GM21529 (cell line): ENCODE measurements at regions not wholly inside any gene's neighbourhood (a gene's known extent, or its start where the extent isn't known, plus 50 kb on each side); places are given as distances from the start of the nearest gene placed in this dataset.
A peak's percentile ranks its signal among the peaks of the same experiment; 100 is the strongest.

Source experiments
- ATAC-seq: cut with Tn5 transposase; IDR thresholded peaks from one replicate; pipeline ENCODE4 v1.9.1; 2021; ENCODE audit not compliant: unreplicated experiment

DNA sequence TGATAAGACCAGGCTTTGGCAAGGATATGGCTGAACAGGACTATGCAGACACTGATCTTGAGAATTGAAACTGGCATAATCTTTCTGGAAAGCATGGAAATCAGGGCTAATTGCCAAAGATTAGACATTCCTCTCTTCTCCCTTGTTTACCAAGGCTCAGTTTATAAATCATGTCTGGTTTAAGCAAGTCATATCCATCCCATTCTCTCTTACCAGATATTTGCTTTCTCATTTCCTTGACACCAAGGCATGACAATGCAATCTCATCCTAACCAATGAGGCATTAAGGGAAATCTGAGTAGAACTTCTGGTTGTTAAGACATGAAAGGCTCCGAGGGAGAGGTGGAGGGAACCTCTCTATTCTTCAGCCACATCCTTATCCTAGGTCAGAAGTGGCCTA is 110.3 kb upstream of the CEP85L start:
- no peak for ATAC-seq

DNA sequence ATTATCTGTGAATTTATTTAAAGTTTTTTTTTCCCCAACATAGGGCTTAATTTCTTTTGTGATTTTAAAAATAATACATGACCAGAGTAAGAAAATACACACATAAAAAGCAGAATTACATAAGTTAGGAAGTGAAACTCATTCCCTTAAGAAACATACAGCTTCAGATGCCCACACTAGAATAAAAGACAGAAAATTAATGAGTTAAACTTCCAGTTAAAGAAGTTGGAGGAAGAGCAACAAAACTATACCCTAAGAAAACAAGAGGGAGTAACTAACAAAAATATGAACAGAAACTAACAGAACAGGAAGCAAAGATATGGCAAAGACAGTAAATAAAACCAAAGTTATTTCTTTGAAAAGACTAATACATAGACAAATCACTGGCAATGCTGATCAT is 107.6 kb upstream of the CEP85L start:
- no peak for ATAC-seq

DNA sequence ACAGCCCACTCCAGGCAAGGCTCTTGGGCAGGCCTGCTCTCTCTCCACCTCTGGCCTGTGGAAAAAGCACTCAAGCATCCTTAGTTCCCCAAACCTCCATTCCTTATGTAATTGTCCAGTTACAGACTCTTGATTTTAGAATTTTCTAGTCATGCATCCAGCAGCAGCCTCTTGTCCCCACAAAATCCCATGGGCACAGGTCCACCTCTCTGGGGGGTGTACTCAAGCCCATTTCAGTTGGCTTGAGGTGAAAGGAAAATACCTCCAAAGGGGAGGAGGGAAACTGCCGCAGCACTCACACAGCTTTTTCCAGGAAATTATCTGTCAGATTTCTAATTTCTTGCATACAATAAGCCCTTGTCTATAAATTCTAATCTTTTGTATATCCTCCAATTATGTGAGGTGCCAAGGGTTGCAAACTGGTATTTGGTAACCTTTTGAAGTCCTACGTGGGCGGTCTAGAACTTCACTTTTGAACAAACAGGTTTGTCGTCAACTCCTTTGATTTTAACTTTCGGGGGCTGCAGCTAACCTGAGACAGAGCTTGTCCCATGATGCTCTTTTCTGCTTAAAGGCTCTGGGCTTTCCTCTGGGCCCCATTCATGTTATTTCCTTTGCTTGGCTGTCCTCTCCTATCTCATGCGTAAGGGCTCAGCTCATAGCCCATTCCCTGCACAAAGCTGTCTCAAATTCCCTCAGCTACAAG is 104.7 kb upstream of the CEP85L start:
- ATAC-seq, result no peak

DNA sequence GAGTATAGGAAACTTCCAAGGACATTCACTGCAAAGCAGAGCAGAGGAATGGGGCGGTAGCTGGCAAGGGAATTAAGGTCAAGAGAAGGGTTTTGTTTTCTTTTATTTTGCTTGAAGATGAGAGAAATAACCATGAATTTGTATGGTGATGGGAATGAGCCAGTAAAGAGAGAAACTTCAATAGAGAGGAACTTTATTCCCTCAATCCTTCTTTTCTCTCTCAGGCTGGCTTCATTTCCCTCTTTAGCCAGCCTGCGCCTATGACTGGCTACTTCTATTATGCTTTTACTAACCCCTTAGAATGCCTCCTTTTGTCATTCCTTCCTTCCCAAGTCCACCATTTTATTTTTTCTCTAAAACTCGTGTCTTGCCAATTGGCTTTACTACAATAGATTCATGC is 101.4 kb upstream of the CEP85L start:
- no peak for ATAC-seq

DNA sequence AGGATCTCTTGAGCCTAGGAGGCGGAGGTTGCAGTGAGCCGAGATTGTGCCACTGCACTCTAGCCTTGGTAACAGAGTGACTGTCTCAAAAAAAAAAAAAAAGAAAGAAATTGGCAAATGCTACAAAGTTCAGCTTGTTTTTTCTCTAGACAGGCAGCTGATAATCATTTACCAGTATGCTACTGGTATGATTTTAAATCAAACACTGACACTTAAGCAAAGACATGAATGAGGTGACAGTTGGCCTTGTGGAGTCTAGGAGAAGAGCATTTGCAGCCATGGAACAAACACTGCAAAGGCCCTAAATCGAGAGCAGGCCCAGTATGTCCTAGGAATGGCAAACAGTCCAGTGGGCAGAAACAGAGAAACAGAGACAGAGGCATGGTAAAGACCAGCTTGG is 99.7 kb upstream of the CEP85L start:
- ATAC-seq, result no peak

DNA sequence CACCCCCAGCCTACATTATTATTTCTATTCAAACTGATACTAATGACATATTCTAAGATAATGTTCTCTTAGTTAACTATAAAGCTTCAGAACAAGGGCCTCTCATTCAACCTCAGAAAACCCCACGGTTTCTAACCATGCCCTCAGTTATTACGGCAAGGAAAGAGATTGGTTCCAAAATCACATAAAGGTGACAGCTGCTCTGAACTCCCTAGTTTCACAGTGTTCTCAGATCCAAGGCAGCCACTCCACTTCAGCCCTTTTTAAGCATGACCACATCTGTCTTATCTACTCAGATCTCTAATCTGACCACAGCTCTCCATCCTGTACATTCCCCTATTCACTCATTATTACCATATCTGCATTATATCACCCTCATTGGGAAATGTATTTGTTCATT is 98.8 kb upstream of the CEP85L start:
- ATAC-seq, result no peak

DNA sequence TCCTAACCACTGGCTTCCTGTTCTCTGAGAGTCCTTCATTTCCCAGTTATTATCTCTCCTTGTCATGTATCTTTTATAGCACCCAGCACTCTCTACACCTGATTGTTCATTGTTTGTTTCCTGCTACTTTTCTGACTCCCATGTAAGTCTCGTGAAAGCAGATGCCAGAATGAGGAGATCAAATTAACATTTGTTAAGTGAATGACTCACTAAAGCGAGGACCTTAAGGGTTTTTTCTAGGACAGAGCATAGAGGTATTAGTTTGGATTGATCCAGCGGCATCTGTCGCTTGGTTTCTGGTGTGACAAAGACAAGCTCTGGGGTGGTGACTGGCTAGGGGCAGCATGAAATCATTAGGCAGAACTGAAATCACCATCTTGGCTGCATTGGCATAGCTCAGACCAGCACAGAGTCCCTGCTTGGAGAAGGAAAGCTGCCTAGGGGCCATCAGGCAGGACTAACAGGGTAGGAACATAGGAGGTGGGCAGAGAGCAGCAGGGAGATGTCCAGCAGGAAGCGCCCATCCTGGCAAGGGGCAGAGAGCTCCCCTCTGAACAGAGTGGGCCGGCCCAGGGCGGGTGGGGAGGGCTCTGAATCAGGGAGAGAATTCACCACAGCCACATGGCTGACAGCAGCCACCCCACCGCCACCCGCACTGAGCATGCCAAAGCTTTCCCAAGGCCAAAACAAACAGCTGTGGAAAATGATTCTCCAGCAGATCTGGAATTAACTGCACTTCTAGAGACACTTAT is 97.1 kb upstream of the CEP85L start:
- ATAC-seq, result no peak

DNA sequence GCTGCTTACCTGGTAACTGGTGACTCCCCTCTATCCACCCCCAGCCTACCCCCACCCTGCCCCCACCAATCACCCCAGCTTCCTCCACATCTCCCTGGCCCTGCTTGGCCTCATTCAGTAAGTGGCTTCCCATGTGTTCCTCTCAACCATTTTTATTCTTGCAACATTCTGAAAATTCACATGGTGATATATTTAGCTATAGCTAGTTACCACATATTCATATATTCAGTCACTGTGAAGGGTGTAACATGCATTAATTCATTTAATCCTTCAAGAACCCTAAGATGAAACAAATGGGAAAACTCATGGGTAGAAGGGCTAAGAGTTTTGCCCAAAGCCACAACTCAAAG is 95.4 kb upstream of the CEP85L start:
- no peak for ATAC-seq

DNA sequence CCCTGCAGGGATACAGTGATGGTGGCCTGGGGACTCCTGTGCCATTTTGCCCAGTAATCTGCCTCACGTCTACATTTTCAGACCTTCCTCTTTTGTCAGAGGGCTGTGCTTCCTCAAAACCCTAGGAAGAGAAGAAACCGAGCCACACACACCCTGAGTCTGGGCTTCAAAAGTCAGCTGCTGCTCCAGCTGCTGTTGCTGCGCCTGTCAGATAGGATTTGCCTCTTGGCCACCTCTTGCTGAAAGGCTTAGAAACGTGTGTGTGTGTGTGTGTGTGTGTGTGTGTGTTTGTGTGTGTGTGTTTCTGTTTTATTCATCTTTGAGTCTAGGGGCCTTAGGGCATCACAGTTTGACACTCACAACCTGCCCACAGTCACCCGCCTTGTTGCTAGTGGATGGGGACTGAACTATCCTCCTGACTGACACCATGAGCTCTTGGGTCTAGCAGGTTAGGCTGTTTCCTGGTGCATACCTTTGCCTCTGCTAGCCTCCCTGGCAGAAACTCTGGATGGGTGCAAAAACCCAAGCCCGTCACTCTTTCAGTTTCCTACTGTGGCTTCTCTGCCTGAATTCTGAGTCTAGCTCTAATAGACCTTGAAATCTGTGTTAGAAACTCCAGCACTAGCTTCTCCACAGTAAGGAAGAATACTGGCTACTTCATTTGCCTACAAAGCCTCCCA is 94.9 kb upstream of the CEP85L start:
- peak; percentile 40 for ATAC-seq

DNA sequence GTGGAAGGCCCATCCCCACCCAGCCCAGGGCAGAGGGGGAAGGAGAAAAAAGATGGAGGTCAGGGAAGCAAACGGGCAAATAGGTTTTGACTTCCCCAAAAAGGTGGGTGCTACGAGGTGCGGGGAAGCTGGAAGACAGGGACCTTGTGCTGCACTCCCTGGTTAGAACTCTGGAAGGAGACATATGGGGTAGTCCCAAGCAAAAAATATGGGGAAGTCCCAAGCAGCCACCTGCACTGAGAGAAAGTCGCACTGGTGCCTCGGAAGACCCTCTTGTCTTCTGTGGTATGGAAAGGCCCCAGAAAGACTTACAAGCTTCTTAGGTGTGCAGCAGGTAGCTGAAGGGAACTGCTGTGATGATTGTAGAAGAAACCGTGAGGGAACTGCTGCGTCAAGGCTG is 93.8 kb upstream of the CEP85L start:
- ATAC-seq, result no peak

DNA sequence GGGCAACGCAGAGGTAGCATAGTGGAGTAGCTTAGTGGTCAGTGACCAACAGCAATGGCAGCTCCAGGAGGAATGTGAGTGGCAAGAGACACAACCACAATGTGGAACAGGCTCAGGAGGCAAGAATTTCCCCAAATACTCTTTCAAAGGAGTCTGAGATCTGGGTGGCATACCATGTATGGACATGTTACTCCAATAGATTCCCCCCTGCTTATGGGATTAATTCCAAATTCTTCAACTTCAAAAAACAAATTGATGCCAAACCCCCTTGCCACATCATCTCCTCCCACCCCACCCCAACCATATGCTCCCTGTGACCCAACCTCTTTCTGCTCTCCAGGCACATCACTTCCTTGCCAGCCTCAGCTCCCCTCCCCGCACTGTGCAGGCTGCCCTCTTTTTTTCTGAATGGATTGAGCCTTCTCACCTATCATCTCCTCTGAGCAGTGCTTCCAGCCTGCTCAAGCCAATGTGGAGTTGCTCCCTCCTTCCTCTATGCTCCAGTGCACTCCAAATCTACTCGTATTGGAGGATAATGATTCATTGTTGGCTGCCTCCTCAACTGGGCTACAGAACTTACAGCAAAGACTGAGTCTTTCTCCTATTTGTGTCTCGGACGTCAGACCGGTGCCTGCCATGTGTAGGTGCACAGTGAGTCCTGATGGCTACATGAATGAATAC is 93.0 kb upstream of the CEP85L start:
- no peak for ATAC-seq

DNA sequence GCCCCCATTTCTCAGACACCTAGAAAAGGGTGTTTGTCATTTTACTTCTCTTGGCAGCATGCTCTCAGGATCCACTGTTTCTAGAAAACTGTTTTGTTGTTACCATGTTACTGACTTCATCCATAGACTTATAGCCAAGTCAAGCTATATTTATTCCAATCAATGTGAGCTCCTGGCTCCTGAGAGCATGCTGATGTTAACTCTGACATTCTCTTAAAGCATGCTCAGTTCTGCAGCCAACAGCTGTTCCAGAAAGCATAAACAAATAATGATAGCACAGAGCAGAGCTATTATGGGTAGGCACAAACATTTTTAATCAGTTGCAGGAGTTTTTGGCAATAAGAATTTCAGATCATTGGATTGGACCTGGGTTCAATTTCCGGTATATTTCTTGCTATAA is 92.4 kb upstream of the CEP85L start:
- no peak for ATAC-seq

DNA sequence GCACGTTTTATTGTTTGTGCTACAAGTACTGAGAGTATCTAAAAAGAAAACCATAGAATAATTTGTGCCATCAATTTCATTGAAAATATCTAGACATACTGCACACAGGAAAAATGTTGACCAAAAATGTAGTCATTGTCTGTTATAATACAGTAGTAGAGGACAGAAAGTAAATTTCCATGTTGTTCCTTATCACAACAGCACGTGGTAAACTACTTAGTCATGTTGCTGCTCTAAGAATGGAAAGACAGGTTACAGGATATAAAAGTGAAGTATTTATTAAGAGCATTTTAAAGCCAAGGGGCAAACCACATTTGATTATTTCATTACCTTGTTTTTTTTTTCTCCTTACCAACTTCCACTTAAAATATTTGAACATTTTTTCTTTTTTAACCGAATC is 89.0 kb upstream of the CEP85L start:
- no peak for ATAC-seq

DNA sequence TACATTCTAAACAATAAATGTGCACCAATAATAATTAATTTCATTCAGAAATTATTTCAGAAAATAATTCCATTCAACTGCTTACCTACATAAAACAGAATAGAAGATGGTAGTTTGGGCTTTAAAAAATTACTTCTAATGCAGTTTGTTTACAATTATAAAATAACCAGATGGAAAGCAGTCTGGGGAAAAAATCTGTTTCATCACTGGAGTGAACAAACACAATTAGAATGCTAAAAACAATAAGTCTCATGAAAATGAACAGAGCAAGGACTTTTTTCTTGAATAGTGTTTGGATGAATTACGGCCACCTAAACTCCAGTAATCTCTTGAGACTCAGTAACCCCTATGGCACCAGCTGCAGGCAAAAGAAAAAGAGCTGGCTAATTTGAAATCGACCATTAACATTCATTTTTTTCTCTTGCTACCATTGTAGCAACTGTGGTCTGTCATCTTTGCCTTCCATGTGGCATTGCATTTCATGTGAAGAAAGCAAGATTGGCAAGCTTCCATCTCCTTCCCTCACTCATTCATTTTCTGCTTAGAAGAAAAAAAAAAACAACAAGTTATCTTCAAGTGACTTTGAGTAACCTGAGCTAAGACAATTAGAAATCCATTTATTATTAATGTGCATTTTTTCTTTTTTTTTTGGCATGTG is 88.4 kb upstream of the CEP85L start:
- ATAC-seq, result no peak

DNA sequence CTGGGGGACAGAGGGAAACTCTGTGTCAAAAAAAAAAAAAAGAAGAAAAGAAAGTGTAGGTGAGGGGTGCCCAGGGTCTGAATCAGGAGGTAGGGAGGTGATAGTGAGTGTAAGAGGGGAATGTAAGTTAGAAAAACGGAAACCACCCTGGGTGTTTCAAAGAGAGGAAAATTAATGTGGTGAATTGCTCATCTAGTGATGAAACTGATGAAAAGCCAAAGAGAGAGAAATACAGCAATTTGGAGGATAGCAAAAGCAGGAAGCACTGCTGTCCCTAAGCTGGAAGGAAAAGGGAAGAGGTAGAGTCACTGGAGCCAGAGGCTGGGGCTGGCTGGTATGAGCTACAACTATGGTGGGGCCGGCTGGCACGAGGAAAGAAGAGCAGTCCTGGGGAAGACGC is 85.0 kb upstream of the CEP85L start:
- ATAC-seq, result no peak

DNA sequence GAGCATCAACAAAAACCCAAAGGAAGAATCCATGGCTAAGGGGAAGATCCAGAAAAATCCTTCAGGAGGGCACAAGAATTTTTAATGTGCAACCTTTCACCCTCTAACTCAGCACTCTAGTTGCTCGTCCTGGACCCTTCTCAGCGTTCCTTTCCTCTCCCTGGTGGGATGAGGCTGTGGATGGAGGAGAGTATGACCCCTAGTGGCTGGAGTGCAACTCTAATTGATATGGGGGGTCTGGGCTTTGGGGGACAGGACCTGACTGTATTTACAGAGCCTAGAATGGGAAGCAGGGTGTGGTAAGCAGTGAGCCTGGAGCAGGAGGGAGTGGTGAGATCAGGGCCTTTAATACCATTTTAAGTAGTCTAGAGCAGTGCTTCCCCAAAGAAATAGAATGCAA is 83.9 kb upstream of the CEP85L start:
- ATAC-seq, result no peak

DNA sequence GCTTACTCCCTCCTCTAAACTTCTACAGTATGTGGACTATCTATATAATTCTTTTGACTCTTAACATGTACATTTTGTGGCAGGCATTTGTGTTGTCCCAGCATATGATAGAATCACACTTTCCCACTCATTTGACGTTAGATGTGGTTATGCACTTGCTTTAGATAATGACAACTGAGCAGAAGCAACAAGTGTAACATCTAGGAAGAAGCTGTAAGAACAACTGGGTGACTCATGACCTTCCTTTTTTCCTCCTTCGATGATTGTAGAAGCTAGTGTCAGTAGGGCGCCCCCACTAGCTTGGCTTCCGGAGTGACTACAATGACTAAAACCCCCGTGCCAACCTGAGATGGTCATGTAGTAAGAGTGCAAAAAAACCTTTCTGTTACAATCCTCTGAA is 74.6 kb upstream of the CEP85L start:
- no peak for ATAC-seq

DNA sequence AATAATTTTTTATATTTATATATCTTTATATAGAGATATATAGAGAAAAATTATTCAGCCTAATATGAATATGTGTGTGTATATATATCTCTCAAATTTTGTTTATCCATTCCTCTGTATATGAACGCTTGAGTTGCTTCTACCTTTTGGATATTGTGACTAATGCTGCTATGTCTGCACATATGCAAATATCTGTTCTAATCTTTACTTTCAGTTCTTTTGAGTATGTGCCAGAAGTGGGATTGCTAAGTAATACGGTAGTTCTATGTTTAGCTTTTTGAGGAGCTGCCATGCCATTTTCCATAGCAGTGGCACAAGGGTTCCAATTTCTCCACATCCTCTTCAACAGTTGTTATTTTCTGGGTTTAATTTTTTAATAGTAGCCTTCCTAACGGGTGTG is 72.8 kb upstream of the CEP85L start:
- ATAC-seq, result peak; percentile 88

DNA sequence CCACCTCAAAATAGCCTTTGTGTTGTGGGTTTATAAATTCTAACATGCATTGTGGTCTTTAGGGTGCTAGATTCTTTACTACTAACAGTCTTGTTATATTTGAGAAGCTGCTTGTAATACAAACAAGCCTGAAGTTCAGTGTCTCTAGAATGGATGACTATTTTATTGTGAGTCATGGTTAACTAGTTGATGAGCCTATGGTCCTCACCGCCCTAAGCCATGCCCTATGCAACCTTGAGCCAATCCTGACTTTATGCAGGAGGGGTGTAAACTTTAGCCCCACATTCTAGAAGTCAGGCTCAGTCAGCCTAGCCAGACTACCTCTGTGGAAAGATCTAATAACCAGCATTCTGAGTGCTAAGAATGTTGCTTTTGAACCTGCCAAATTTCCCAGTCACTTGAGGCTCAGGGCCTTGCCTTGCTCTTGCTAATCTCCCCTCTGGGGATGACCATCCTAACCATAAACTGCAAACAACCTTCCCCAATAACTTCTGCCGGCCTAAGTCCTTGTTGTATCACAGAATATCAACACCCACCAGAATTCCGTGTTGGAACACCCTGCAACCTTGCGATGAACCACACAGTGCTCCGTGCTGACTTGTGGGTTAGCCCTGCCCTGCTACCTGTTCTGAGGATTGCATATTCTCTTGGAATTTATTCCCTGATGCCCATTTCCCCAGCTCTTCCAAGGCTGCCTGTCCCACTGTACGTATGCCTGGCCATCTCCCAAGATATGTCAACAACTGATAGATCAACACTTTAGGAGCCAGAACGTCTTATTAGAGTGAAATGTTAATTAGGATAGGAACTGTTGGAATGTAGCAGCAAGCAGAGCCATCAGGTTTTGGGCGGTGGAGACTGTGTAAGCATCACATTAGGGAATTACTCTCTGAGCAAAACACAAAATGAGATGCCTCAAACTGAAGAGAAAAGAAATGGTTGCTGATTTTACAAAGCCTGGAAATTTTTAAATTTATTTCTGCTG is 71.7 kb upstream of the CEP85L start:
- ATAC-seq, result no peak

DNA sequence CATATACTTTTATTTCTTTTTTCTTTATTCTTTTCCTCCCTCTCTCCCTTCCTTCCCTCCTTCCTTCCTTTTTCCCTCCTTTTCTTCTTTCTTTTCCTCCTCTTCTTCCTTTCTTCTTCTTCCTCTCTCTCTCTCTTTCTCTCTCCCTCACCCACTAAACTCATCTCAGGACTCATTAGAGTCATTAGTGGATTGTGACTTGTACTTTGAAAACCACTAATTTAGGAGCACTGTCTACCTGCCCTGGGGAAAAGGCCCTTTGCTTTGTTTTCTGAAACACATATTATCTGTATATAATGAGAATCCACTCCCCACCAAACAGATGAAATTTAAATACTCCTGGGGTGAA is 68.7 kb upstream of the CEP85L start:
- no peak for ATAC-seq
